K562 (cell line): ENCODE measurements at regions not wholly inside any gene's neighbourhood (a gene's known extent, or its start where the extent isn't known, plus 50 kb on each side); places are given as distances from the start of the nearest gene placed in this dataset.

ENCODE experiments used
- ATAC-seq: fragments of 200-7000 bp; cut with Tn5 transposase; 3 replicates; pipeline ENCODE4 v1.9.1; 2020; ENCODE audit warnings: moderate library complexity
- BruUV-seq: library from RNA; stranded (reverse); fragments of 400-500 nt; replicated peaks from 2 replicates; lab custom pipeline; 2021; lab: Mats Ljungman, UMichigan
- CTCF ChIA-PET: fragments of 300-600 bp; formaldehyde crosslinking; extraction: SDS; loops from one replicate; lab custom pipeline; 2021; ENCODE audit warnings: low intra/inter-chr PET ratio; lab: Yijun Ruan, JAX
- POLR2A ChIA-PET: fragments of 300-600, 350-650 bp; sonication (Branson Sonifier 250); formaldehyde crosslinking; extraction: SDS; loops from one replicate; lab custom pipeline; 2021; ENCODE audit warnings: antibody characterized with exemption, inconsistent platforms; lab: Yijun Ruan, JAX
- DNase-seq, 4 experiments: peaks; one replicate each; pipeline versions ENCODE4 v3.0.0 to v3.0.0-alpha.2; 2011 to 2018; ENCODE audit warnings: low spot score in 3 of 4, mixed read lengths in 3 of 4; ENCODE audit errors: extremely low read depth in 1 of 4
- FAIRE-seq: peaks from 2 replicates; lab custom pipeline; 2011; peaks lifted over from hg19 to GRCh38; lab: Jason Lieb, UNC
- H2AFZ ChIP-seq: 2 replicates; pipeline ENCODE4 v1.6.0; 2011; ENCODE audit warnings: low read depth, low read length, control low read depth, inconsistent platforms
- H3K27ac ChIP-seq: fragments of 200-600 bp; 3 replicates; pipeline ENCODE4 v1.8.0; 2011; ENCODE audit warnings: low read depth, mild to moderate bottlenecking, control low read depth, inconsistent platforms, low read length, moderate library complexity, mixed read lengths; ENCODE audit errors: extremely low read depth
- H3K27me3 ChIP-seq, 2 experiments: fragments of 300-600 bp in 1 of 2; 2 replicates in 1 of 2; 3 replicates in 1 of 2; pipeline versions ENCODE4 v1.6.0 to v1.8.0; 2011; ENCODE audit warnings: inconsistent platforms in 2 of 2, low read length in 2 of 2, mild to moderate bottlenecking in 1 of 2, mixed read lengths in 1 of 2, moderate library complexity in 1 of 2; ENCODE audit not compliant: control insufficient read depth in 2 of 2, insufficient read depth in 2 of 2
- H3K36me3 ChIP-seq: fragments of 300-600 bp; 3 replicates; pipeline ENCODE4 v1.8.0; 2011; ENCODE audit warnings: mild to moderate bottlenecking, low read length, inconsistent platforms; ENCODE audit not compliant: control insufficient read depth, insufficient read depth
- H3K4me1 ChIP-seq, 2 experiments: fragments of 200-600 bp in 1 of 2; replicated peaks in 1 of 2; 2 replicates in 1 of 2; 3 replicates in 1 of 2; pipeline versions ENCODE4 v1.5.1 to v1.8.0; 2011; ENCODE audit warnings: inconsistent platforms in 2 of 2, low read length in 2 of 2, mild to moderate bottlenecking in 1 of 2, mixed read lengths in 1 of 2, moderate library complexity in 1 of 2; ENCODE audit not compliant: control insufficient read depth in 2 of 2, insufficient read depth in 2 of 2
- H3K4me2 ChIP-seq: 2 replicates; pipeline ENCODE4 v1.6.1; 2011; ENCODE audit warnings: low read length, control low read depth, inconsistent platforms, mixed read lengths; ENCODE audit not compliant: insufficient read depth
- H3K4me3 ChIP-seq: fragments of 200-600 bp; sonication (generic), shearing (Covaris generic); 2 replicates; pipeline ENCODE4 v1.5.1; 2016; ENCODE audit warnings: control low read depth, inconsistent platforms
- H3K79me2 ChIP-seq: fragments of 200-600 bp; 3 replicates; pipeline ENCODE4 v1.8.0; 2011; ENCODE audit warnings: low read length, inconsistent platforms; ENCODE audit not compliant: control insufficient read depth, insufficient read depth
- H3K9ac ChIP-seq, 2 experiments: 2 replicates each; pipeline versions ENCODE4 v1.6.0 to v1.6.1; 2011; ENCODE audit warnings: low read depth in 2 of 2, low read length in 2 of 2, control low read depth in 1 of 2, inconsistent platforms in 1 of 2, mild to moderate bottlenecking in 1 of 2, mixed read lengths in 1 of 2; ENCODE audit not compliant: insufficient read depth in 1 of 2
- H3K9me1 ChIP-seq: one replicate; pipeline ENCODE4 v1.6.0; 2011; ENCODE audit warnings: inconsistent platforms, mild to moderate bottlenecking, low read length, moderate library complexity; ENCODE audit not compliant: control insufficient read depth, insufficient read depth
- H3K9me3 ChIP-seq: replicated peaks from 2 replicates; pipeline ENCODE4 v1.5.1; 2011; ENCODE audit warnings: low read depth, low read length, inconsistent platforms; ENCODE audit not compliant: control insufficient read depth, insufficient read depth
- H4K20me1 ChIP-seq: replicated peaks from 2 replicates; pipeline ENCODE4 v1.6.1; 2011; ENCODE audit warnings: low read length, inconsistent platforms, mixed read lengths; ENCODE audit not compliant: control insufficient read depth, insufficient read depth
- BCOR ChIP-seq: fragments of 450-650 bp; IDR thresholded peaks from 2 replicates; pipeline ENCODE4 v1.6.1; 2016
- HDAC3 ChIP-seq: fragments of 450-650 bp; IDR thresholded peaks from 2 replicates; pipeline ENCODE4 v1.6.1; 2018; ENCODE audit warnings: borderline replicate concordance, mild to moderate bottlenecking, moderate library complexity; ENCODE audit not compliant: partially characterized antibody
- MAZ ChIP-seq, 2 experiments: fragments of 450-650 bp in 1 of 2; sonication (generic) in 1 of 2; formaldehyde crosslinking; IDR thresholded peaks in 1 of 2; conservative IDR thresholded peaks in 1 of 2; 2 replicates each; pipeline versions ENCODE4 v1.4.0 to v1.5.0; 2020; ENCODE audit warnings: mild to moderate bottlenecking in 1 of 2, missing genetic modification reagents in 1 of 2
- PHB2 ChIP-seq: fragments of 450-650 bp; IDR thresholded peaks from 2 replicates; pipeline ENCODE4 v1.6.1; 2017; ENCODE audit warnings: low read depth
- SMARCE1 ChIP-seq: fragments of 450-650 bp; IDR thresholded peaks from 2 replicates; pipeline ENCODE4 v1.7.1; 2016; ENCODE audit warnings: mild to moderate bottlenecking
- TBP ChIP-seq: optimal IDR thresholded peaks from 2 replicates; pipeline ENCODE3; 2011; ENCODE audit warnings: low read depth, low read length, improper control_type of control experiment
- ZBTB1 ChIP-seq: sonication (generic); formaldehyde crosslinking; IDR thresholded peaks from 2 replicates; pipeline ENCODE4 v1.8.1; 2023; ENCODE audit warnings: missing genetic modification reagents, low read depth, mild to moderate bottlenecking, borderline replicate concordance
- WGBS: fragments of 100-300 bp; shearing (Covaris generic); methylation state at CpG from one replicate; pipeline ENCODE4 v1.1.6; 2016; ENCODE audit warnings: low coverage, mixed read lengths; ENCODE audit not compliant: insufficient coverage; ENCODE audit errors: missing lambda C conversion rate; 5-methylcytosine and 5-hydroxymethylcytosine counted together
- in situ Hi-C: fragments of 300-500 bp; cut with MboI; formaldehyde crosslinking; loops from 4 replicates; pipeline ENCODE4 v1.15.0; 2018; ENCODE audit warnings: inconsistent platforms, mixed read lengths
- intact Hi-C: fragments of 100-400 bp; cut with micrococcal nuclease; formaldehyde crosslinking; loops from 2 replicates; pipeline ENCODE4 v1.14.2; 2022
- TF ChIP-seq, protein P1 (sequence below), 2 experiments: fragments of 450-650 bp; IDR thresholded peaks; 2 replicates each; pipeline ENCODE4 v1.6.1; 2018; ENCODE audit warnings: mild to moderate bottlenecking in 2 of 2, low read depth in 1 of 2; ENCODE audit not compliant: partially characterized antibody in 2 of 2

GRCh38 chr18:29383311-29384273, 1206.7 kb upstream of the CDH2 start:
- in situ Hi-C loops, result no loop called here
- H3K4me2 ChIP-seq, result no peak overlapping the region
- intact Hi-C loops, result no loop called here
- no peaks in the 10 kb centered on the region for H3K4me1 ChIP-seq
- TF ChIP-seq ZBTB1 (CRISPR knock-in tag) (no peak), MAZ (CRISPR knock-in tag; conservative IDR thresholded peaks at IDR 0.05 in 1 of 2, IDR thresholded peaks at IDR 0.05 in 1 of 2) (no peak), HDAC3 (no peak), BCOR (no peak), PHB2 (no peak), TBP (no peak), SMARCE1 (no peak)
- TF ChIP-seq, protein P1, sequence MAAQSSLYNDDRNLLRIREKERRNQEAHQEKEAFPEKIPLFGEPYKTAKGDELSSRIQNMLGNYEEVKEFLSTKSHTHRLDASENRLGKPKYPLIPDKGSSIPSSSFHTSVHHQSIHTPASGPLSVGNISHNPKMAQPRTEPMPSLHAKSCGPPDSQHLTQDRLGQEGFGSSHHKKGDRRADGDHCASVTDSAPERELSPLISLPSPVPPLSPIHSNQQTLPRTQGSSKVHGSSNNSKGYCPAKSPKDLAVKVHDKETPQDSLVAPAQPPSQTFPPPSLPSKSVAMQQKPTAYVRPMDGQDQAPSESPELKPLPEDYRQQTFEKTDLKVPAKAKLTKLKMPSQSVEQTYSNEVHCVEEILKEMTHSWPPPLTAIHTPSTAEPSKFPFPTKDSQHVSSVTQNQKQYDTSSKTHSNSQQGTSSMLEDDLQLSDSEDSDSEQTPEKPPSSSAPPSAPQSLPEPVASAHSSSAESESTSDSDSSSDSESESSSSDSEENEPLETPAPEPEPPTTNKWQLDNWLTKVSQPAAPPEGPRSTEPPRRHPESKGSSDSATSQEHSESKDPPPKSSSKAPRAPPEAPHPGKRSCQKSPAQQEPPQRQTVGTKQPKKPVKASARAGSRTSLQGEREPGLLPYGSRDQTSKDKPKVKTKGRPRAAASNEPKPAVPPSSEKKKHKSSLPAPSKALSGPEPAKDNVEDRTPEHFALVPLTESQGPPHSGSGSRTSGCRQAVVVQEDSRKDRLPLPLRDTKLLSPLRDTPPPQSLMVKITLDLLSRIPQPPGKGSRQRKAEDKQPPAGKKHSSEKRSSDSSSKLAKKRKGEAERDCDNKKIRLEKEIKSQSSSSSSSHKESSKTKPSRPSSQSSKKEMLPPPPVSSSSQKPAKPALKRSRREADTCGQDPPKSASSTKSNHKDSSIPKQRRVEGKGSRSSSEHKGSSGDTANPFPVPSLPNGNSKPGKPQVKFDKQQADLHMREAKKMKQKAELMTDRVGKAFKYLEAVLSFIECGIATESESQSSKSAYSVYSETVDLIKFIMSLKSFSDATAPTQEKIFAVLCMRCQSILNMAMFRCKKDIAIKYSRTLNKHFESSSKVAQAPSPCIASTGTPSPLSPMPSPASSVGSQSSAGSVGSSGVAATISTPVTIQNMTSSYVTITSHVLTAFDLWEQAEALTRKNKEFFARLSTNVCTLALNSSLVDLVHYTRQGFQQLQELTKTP (IDR thresholded peaks at IDR 0.05; ENCODE audit: low read depth in 1 of 2, partially characterized antibody in 2 of 2), result no peak
- H3K36me3 ChIP-seq, result no peaks in the 10 kb centered on the region
- no peaks in the 10 kb centered on the region for H3K79me2 ChIP-seq
- no peak overlapping the region for H3K27ac ChIP-seq
- no peak for DNase-seq
- WGBS, result 1% methylated on average over 5 of the region's 5 CpGs
- CTCF ChIA-PET, result no interaction called here
- no peak overlapping the region for H2AFZ ChIP-seq
- no peak overlapping the region for H3K4me3 ChIP-seq
- no peaks in the 10 kb centered on the region for H3K9me1 ChIP-seq
- no peak overlapping the region for H3K9ac ChIP-seq
- H3K9me3 ChIP-seq, result no peaks in the 10 kb centered on the region; the same call in 1 of the 2 replicates
- H4K20me1 ChIP-seq, result no peaks in the 10 kb centered on the region
- POLR2A ChIA-PET, result no interaction called here
- no peaks in the 10 kb centered on the region for H3K27me3 ChIP-seq
- no TSS peak for BruUV-seq
- ATAC-seq, result no peak
- no peak for FAIRE-seq
